BE2C (cell line): ENCODE measurements at regions not wholly inside any gene's neighbourhood (a gene's known extent, or its start where the extent isn't known, plus 50 kb on each side); places are given as distances from the start of the nearest gene placed in this dataset.
A peak's percentile ranks its signal among the peaks of the same experiment; 100 is the strongest.

Source experiments
- DNase-seq: peaks from one replicate; pipeline ENCODE4 v3.0.0-alpha.2; 2020
- H3K27me3 ChIP-seq: fragments of 250-450 bp; sonication (Bioruptor Pico); 2 replicates; pipeline ENCODE4 v1.5.1; 2020; ENCODE audit warnings: mild to moderate bottlenecking
- H3K36me3 ChIP-seq: fragments of 250-450 bp; sonication (Bioruptor Pico); 2 replicates; pipeline ENCODE4 v1.5.1; 2020; ENCODE audit warnings: mild to moderate bottlenecking
- H3K4me1 ChIP-seq: fragments of 250-450 bp; sonication (Bioruptor Pico); 2 replicates; pipeline ENCODE4 v1.5.1; 2020
- H3K4me3 ChIP-seq: 2 replicates; pipeline ENCODE4 v1.5.1; 2011; ENCODE audit warnings: low read depth, low read length
- H3K9me3 ChIP-seq: fragments of 250-450 bp; sonication (Bioruptor Pico); 2 replicates; pipeline ENCODE4 v1.5.1; 2020
- TF ChIP-seq, protein P1 (sequence below): IDR thresholded peaks from 2 replicates; pipeline ENCODE4 v1.5.1; 2012; ENCODE audit warnings: mild to moderate bottlenecking, low read depth, low read length

DNA sequence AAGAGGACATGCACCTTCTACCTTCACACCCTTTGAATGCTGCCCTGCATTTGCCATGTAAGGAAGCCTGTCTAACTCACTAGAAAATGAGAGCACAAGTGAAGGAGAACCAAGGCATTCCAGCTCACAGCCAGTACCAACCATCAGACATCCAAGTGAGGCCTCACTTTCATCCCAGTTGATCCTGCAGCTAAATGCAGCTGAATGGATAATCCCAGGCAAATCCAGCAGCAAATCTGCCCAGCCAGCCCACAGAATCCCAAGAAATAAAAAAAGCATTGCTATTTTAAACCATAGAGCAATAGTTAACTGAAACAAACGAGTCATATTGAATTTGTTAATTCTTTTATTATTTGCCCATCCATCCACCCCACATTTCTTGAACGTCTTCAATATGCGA lies 112.5 kb downstream of the C4orf33 start:
- H3K4me3 ChIP-seq = no peak overlapping the region
- H3K9me3 ChIP-seq = no peaks in the 10 kb centered on the region
- TF ChIP-seq, protein P1, sequence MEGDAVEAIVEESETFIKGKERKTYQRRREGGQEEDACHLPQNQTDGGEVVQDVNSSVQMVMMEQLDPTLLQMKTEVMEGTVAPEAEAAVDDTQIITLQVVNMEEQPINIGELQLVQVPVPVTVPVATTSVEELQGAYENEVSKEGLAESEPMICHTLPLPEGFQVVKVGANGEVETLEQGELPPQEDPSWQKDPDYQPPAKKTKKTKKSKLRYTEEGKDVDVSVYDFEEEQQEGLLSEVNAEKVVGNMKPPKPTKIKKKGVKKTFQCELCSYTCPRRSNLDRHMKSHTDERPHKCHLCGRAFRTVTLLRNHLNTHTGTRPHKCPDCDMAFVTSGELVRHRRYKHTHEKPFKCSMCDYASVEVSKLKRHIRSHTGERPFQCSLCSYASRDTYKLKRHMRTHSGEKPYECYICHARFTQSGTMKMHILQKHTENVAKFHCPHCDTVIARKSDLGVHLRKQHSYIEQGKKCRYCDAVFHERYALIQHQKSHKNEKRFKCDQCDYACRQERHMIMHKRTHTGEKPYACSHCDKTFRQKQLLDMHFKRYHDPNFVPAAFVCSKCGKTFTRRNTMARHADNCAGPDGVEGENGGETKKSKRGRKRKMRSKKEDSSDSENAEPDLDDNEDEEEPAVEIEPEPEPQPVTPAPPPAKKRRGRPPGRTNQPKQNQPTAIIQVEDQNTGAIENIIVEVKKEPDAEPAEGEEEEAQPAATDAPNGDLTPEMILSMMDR = no peak
- H3K36me3 ChIP-seq = no peaks in the 10 kb centered on the region
- no peak for DNase-seq
- H3K4me1 ChIP-seq = peaks cover under 1% of the 10 kb centered on the region; the same call in 1 of the 2 replicates
- H3K27me3 ChIP-seq = no peaks in the 10 kb centered on the region

DNA sequence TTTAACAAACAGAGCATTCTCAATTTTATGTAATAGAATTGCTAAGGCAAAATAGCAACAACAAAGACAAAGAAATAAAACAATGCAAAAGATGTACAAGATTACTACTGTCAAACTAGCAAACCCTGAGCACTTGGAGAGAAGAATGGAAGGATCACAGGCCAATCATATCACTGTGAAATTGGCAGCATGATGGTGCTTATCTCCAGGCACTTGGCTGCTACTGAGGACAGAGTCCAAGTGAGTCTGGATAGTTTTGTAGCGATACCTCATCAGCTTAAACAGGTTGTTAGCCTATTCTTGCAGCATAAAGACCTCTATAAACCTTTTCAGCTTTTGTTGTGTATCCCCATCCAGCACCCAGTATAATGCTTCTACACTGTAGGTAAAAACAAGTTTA lies 117.7 kb downstream of the C4orf33 start:
- Histone ChIP-seq H3K9me3 (no peaks in the 10 kb centered on the region), H3K4me1 (peaks cover 10% of the 10 kb centered on the region; the same call in 1 of the 2 replicates), H3K27me3 (no peaks in the 10 kb centered on the region), H3K4me3 (no peak overlapping the region), H3K36me3 (no peaks in the 10 kb centered on the region)
- no peak for DNase-seq
- TF ChIP-seq, protein P1 = no peak

DNA sequence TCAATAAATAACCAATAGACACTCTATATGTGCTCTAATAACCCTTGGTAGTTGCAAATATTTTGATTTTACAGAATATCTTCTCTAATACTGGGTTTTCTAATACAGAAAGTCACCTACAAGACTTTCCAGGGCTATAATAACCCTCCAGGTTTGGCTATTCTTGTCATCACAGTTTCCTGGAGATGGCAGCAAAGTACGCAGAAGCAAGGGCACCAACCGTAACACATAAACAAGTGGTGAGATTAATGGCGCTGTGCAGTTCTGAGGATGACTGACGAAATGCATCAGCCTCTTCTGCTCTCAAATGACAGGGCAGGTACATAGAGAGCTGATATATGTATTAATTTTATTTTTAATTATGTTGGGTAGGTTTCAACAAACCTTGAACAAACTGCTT lies 122.4 kb downstream of the C4orf33 start:
- TF ChIP-seq, protein P1 = peak; percentile 75
- DNase-seq = peak; percentile 63
- Histone ChIP-seq H3K27me3 (no peaks in the 10 kb centered on the region), H3K36me3 (no peaks in the 10 kb centered on the region), H3K9me3 (no peaks in the 10 kb centered on the region), H3K4me3 (no peak overlapping the region), H3K4me1 (peaks cover 15% of the 10 kb centered on the region)

DNA sequence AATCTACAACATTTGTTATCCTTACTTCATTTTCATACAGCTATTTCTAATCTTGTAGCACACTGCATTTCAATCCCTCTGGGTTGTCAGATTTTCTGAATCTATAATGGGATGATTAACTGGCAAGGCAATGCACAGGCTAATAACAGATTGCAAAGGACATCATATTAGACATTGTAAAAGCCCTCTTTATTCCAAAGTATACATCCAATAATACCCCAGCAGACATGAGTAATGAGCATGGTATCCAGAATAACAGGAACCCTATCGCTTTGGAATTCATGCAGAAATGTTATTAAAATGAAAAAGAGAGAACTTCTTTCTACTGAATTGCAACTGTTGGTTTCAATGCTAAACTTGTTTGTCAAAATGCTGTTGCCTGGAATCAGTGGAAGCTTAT lies 122.9 kb downstream of the C4orf33 start:
- no peaks in the 10 kb centered on the region for H3K27me3 ChIP-seq
- no peaks in the 10 kb centered on the region for H3K36me3 ChIP-seq
- peaks cover 14% of the 10 kb centered on the region for H3K4me1 ChIP-seq
- TF ChIP-seq, protein P1 = no peak
- H3K4me3 ChIP-seq = no peak overlapping the region
- DNase-seq = no peak
- no peaks in the 10 kb centered on the region for H3K9me3 ChIP-seq

DNA sequence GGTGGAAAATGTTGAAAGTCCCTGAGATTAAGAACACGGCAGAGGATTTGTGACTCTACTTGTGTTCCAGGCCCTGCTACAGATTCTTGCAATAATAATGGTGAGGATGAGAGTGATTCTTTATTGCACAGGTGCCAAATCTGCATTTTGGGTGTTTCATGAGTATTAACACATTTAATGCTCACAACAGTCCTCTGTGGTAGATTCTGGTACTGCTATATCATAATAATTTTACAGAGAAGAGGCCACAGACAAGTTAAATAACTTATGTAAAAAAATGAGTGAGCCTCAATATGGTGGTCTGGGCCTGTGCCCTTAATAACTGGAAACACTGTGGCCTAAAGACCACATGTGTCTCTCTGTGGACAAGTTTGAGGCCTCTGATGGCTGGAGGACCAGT lies 124.3 kb downstream of the C4orf33 start:
- TF ChIP-seq, protein P1 = no peak
- H3K4me1 ChIP-seq = peaks cover 17% of the 10 kb centered on the region

DNA sequence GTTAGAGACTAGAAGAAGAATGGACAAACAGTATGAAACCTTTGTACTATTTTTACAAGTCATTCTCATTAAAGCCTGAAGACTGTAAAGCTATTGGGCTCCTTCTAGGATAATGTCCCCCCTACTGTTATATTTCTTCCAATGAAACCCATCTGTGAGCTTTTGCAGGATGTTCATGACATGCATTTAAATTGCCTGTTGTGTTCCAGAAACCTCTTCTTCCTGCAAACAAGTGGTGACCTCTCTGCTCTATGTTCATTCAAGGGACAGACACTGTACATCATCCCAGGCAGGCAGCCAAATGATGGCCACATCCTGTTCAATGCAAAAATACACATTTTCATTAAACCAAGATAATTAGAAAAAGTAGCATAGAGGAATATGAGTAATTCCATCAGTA lies 128.0 kb downstream of the C4orf33 start:
- Histone ChIP-seq H3K36me3 (no peaks in the 10 kb centered on the region), H3K9me3 (no peaks in the 10 kb centered on the region), H3K4me1 (peaks cover 14% of the 10 kb centered on the region), H3K27me3 (no peaks in the 10 kb centered on the region), H3K4me3 (no peak overlapping the region)
- TF ChIP-seq, protein P1 = no peak
- peak; percentile 36 for DNase-seq

More for the DNA sequence above, 124.3 kb downstream of the C4orf33 start:
- no peaks in the 10 kb centered on the region for H3K9me3 ChIP-seq
- no peaks in the 10 kb centered on the region for H3K36me3 ChIP-seq
- H3K27me3 ChIP-seq = no peaks in the 10 kb centered on the region
- no peak overlapping the region for H3K4me3 ChIP-seq
- DNase-seq = no peak
